Left hindlimb (tissue), 1 donor: ENCODE measurements at regions not wholly inside any gene's neighbourhood (a gene's known extent, or its start where the extent isn't known, plus 50 kb on each side); places are given as distances from the start of the nearest gene placed in this dataset.
"Not testable (repeated sequence)": the region's sequence is repeated elsewhere in the genome, so short reads cannot be mapped to it uniquely, and the experiment has no call there.

Experiments used
- DNase-seq: peaks from one replicate; pipeline ENCODE4 v3.0.0-alpha.2; 2018

- DNase-seq: no peak
Measured at GRCh38 chr14:29391801-29392200, 535.8 kb downstream of the PRKD1 start.

GRCh38 chr14:29392287-29392686, 535.4 kb downstream of the PRKD1 start:
- no peak for DNase-seq

- no peak for DNase-seq
Measured at GRCh38 chr14:29403091-29403490, 524.6 kb downstream of the PRKD1 start.

- DNase-seq: no peak
Measured at GRCh38 chr14:29410581-29410980, 517.1 kb downstream of the PRKD1 start.

- DNase-seq: not testable (repeated sequence)
Measured at GRCh38 chr14:29414931-29415330, 512.7 kb downstream of the PRKD1 start.

GRCh38 chr14:29419736-29420135, 507.9 kb downstream of the PRKD1 start:
- no peak for DNase-seq

GRCh38 chr14:29421156-29421728, 506.4 kb downstream of the PRKD1 start:
- DNase-seq: no peak

- DNase-seq: no peak
Measured at GRCh38 chr14:29425705-29426482, 501.8 kb downstream of the PRKD1 start.

GRCh38 chr14:29442696-29443095, 485.0 kb downstream of the PRKD1 start:
- no peak for DNase-seq

- no peak for DNase-seq
Measured at GRCh38 chr14:29444216-29444615, 483.4 kb downstream of the PRKD1 start.

GRCh38 chr14:29444805-29445204, 482.8 kb downstream of the PRKD1 start:
- no peak for DNase-seq

GRCh38 chr14:29446971-29447370, 480.7 kb downstream of the PRKD1 start:
- no peak for DNase-seq

- no peak for DNase-seq
Measured at GRCh38 chr14:29451941-29452340, 475.7 kb downstream of the PRKD1 start.

GRCh38 chr14:29453045-29453444, 474.6 kb downstream of the PRKD1 start:
- no peak for DNase-seq

GRCh38 chr14:29454026-29454693, 473.5 kb downstream of the PRKD1 start:
- no peak for DNase-seq

- DNase-seq: no peak
Measured at GRCh38 chr14:29458547-29458946, 469.1 kb downstream of the PRKD1 start.

GRCh38 chr14:29459531-29459930, 468.1 kb downstream of the PRKD1 start:
- DNase-seq: no peak

GRCh38 chr14:29459969-29460560, 467.6 kb downstream of the PRKD1 start:
- DNase-seq: no peak

- no peak for DNase-seq
Measured at GRCh38 chr14:29461101-29461500, 466.5 kb downstream of the PRKD1 start.

GRCh38 chr14:29461506-29461905, 466.1 kb downstream of the PRKD1 start:
- DNase-seq: no peak

- DNase-seq: no peak
Measured at GRCh38 chr14:29462321-29462720, 465.3 kb downstream of the PRKD1 start.

- DNase-seq: no peak
Measured at GRCh38 chr14:29462772-29463171, 464.9 kb downstream of the PRKD1 start.

GRCh38 chr14:29463727-29464395, 463.8 kb downstream of the PRKD1 start:
- no peak for DNase-seq
